ENCODE measurements at regions not wholly inside any gene's neighbourhood (a gene's known extent, or its start where the extent isn't known, plus 50 kb on each side); places are given as distances from the start of the nearest gene placed in this dataset.

- TF ChIP-seq EZH2 (conservative IDR thresholded peaks at IDR 0.05; ENCODE audit: low read depth, low read length): no peak
- TF ChIP-seq, protein P1, sequence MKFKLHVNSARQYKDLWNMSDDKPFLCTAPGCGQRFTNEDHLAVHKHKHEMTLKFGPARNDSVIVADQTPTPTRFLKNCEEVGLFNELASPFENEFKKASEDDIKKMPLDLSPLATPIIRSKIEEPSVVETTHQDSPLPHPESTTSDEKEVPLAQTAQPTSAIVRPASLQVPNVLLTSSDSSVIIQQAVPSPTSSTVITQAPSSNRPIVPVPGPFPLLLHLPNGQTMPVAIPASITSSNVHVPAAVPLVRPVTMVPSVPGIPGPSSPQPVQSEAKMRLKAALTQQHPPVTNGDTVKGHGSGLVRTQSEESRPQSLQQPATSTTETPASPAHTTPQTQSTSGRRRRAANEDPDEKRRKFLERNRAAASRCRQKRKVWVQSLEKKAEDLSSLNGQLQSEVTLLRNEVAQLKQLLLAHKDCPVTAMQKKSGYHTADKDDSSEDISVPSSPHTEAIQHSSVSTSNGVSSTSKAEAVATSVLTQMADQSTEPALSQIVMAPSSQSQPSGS (CRISPR knock-in tag; IDR thresholded peaks at IDR 0.05): no peak
- TF ChIP-seq, protein P2, sequence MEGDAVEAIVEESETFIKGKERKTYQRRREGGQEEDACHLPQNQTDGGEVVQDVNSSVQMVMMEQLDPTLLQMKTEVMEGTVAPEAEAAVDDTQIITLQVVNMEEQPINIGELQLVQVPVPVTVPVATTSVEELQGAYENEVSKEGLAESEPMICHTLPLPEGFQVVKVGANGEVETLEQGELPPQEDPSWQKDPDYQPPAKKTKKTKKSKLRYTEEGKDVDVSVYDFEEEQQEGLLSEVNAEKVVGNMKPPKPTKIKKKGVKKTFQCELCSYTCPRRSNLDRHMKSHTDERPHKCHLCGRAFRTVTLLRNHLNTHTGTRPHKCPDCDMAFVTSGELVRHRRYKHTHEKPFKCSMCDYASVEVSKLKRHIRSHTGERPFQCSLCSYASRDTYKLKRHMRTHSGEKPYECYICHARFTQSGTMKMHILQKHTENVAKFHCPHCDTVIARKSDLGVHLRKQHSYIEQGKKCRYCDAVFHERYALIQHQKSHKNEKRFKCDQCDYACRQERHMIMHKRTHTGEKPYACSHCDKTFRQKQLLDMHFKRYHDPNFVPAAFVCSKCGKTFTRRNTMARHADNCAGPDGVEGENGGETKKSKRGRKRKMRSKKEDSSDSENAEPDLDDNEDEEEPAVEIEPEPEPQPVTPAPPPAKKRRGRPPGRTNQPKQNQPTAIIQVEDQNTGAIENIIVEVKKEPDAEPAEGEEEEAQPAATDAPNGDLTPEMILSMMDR (CRISPR knock-in tag; IDR thresholded peaks at IDR 0.05): no peak
- TF ChIP-seq MAFG (CRISPR knock-in tag; IDR thresholded peaks at IDR 0.05): no peak
- TF ChIP-seq, protein P3, sequence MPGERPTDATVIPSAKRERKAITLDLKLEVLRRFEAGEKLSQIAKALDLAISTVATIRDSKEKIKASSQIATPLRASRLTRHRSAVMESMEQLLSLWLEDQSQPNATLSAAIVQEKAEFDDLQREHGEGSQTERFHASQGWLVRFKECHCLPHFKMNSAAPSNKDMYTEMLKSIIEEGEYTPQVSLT (CRISPR knock-in tag; IDR thresholded peaks at IDR 0.05; ENCODE audit: borderline replicate concordance, low read depth): no peak
- no peak for TF ChIP-seq THAP8 (CRISPR knock-in tag; IDR thresholded peaks at IDR 0.05; ENCODE audit: borderline replicate concordance)
- TF ChIP-seq E2F1 (CRISPR knock-in tag; IDR thresholded peaks at IDR 0.05): no peak
- no peak for TF ChIP-seq TMF1 (CRISPR knock-in tag; IDR thresholded peaks at IDR 0.05; ENCODE audit: low read depth)
- no peak for TF ChIP-seq ZNF138 (CRISPR knock-in tag; IDR thresholded peaks at IDR 0.05; ENCODE audit: low read depth)
These were observed 417.9 kb downstream of the FAT4 start for GRCh38 chr4:125732632-125733031.
